TTC549 (cell line): ENCODE measurements at regions not wholly inside any gene's neighbourhood (a gene's known extent, or its start where the extent isn't known, plus 50 kb on each side); places are given as distances from the start of the nearest gene placed in this dataset.

Experiments used
- FAIRE-seq: peaks from 2 replicates; lab custom pipeline; 2012; peaks lifted over from hg19 to GRCh38; lab: Jason Lieb, UNC

- no peak for FAIRE-seq
These were observed 154.5 kb downstream of the CBLN1 start for GRCh38 chr16:49127103-49127502.

- FAIRE-seq = no peak
These were observed 160.0 kb downstream of the CBLN1 start for GRCh38 chr16:49121636-49122035.

GRCh38 chr16:49120631-49121030 lies 161.0 kb downstream of the CBLN1 start:
- FAIRE-seq = no peak

- no peak for FAIRE-seq
These were observed 164.8 kb downstream of the CBLN1 start for GRCh38 chr16:49116873-49117272.

GRCh38 chr16:49115956-49116355 lies 165.7 kb downstream of the CBLN1 start:
- FAIRE-seq = no peak

GRCh38 chr16:49112754-49113153 lies 168.9 kb downstream of the CBLN1 start:
- FAIRE-seq = no peak

- FAIRE-seq = no peak
These were observed 170.3 kb downstream of the CBLN1 start for GRCh38 chr16:49111351-49111750.

GRCh38 chr16:49108611-49109010 lies 173.0 kb downstream of the CBLN1 start:
- no peak for FAIRE-seq

- no peak for FAIRE-seq
These were observed 178.3 kb downstream of the CBLN1 start for GRCh38 chr16:49103298-49103697.

GRCh38 chr16:49101997-49102396 lies 179.6 kb downstream of the CBLN1 start:
- FAIRE-seq = no peak

GRCh38 chr16:49100366-49100765 lies 181.3 kb downstream of the CBLN1 start:
- no peak for FAIRE-seq

GRCh38 chr16:49097964-49098363 lies 183.7 kb downstream of the CBLN1 start:
- no peak for FAIRE-seq

- no peak for FAIRE-seq
These were observed 185.3 kb downstream of the CBLN1 start for GRCh38 chr16:49096176-49096945.

GRCh38 chr16:49095539-49095938 lies 186.1 kb downstream of the CBLN1 start:
- no peak for FAIRE-seq

- FAIRE-seq = no peak
These were observed 187.2 kb downstream of the CBLN1 start for GRCh38 chr16:49094471-49094870.

GRCh38 chr16:49093939-49094338 lies 187.7 kb downstream of the CBLN1 start:
- FAIRE-seq = no peak

GRCh38 chr16:49092704-49093103 lies 188.9 kb downstream of the CBLN1 start:
- no peak for FAIRE-seq

GRCh38 chr16:49089533-49089932 lies 192.1 kb downstream of the CBLN1 start:
- FAIRE-seq = no peak

- FAIRE-seq = no peak
These were observed 192.6 kb downstream of the CBLN1 start for GRCh38 chr16:49089039-49089438.

- no peak for FAIRE-seq
These were observed 196.0 kb downstream of the CBLN1 start for GRCh38 chr16:49085686-49086085.

- no peak for FAIRE-seq
These were observed 196.8 kb downstream of the CBLN1 start for GRCh38 chr16:49084628-49085390.

- FAIRE-seq = no peak
These were observed 200.1 kb downstream of the CBLN1 start for GRCh38 chr16:49081554-49081953.

GRCh38 chr16:49081086-49081485 lies 200.6 kb downstream of the CBLN1 start:
- no peak for FAIRE-seq

- no peak for FAIRE-seq
These were observed 203.1 kb downstream of the CBLN1 start for GRCh38 chr16:49078571-49078970.
